ENCODE measurements at regions not wholly inside any gene's neighbourhood (a gene's known extent, or its start where the extent isn't known, plus 50 kb on each side); places are given as distances from the start of the nearest gene placed in this dataset.

DNA sequence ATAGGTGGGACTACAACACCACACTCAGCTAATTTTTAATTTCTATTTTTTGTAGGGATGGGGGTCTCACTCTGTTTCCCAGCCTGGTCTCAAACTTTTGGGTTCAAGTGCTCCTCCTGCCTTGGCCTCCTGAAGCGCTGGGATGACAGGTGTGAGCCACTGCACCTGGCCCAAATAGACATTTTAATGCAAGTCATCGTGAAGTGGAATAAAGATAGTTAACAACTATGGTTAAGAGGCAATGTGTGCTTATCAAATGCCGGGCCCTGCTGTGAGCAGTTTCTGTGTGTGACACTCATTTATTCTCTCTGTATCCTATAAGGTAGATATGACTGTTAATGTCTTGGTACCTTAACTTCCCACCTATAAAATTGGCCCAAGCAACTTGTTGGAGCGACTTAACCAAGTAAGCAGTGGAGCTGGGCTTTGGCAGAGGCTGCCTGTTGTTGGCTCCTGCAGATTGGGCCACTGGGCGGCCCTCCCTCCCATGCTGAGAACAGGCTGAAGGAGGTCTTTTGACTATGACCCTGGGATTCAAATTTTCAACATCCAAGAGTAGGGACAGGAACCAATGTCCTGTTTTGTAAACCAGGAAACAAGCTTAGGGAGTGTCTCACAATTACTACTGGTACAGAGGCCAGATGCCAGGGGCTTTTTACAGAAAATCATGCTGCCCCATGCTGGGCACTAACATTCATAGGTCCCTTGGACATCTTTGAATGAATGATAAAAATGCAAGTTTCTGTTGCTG, 450.7 kb downstream of the TSHZ3 start:
- DNase-seq (ENCODE audit: low spot score): no peak

- DNase-seq (ENCODE audit: low spot score): no peak
These were observed 451.7 kb downstream of the TSHZ3 start for GRCh38 chr19:30897553-30897952.

- no peak for DNase-seq (ENCODE audit: low spot score)
These were observed 452.2 kb downstream of the TSHZ3 start for GRCh38 chr19:30897034-30897433.

DNA sequence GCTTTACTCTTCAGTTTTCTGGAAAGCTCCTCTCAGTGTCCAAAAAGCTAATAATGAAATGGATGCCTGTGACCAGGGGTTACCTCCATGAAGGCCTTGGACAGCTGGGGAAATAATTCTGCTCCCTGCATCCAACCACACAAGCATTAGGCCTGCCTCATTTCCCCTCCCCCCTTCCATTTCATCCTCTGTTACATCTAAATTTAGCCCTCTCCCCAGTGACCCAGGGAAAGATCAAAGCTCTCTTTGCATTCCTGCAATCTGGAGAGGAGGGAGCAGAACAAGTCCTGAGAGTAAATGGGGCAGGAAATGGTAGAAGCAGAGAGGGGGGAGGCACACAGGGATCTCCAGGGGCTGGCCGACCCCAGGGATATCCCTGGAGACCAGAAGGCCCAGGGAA, 452.7 kb downstream of the TSHZ3 start:
- DNase-seq (ENCODE audit: low spot score): no peak

- no peak for DNase-seq (ENCODE audit: low spot score)
These were observed 453.3 kb downstream of the TSHZ3 start for GRCh38 chr19:30895946-30896345.

DNA sequence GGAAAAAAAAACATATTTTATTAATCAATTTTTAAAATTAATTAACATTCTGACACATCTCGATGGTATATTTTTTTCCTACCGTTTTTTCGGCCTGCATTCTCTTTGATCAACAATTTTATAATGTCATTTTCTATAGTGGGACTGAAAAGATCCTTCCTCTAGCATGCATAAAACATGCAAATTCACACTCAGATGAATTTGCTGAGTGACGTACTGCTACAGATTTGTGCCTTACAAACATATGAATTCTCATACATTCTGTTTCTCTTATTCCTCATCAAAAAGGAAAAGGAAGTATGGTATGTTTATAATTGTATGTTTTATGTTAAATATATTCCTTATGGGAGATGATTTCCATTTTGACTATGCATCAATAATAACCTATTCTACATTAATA, 458.2 kb downstream of the TSHZ3 start:
- no peak for DNase-seq (ENCODE audit: low spot score)

GRCh38 chr19:30890033-30890432, 459.2 kb downstream of the TSHZ3 start:
- no peak for DNase-seq (ENCODE audit: low spot score)

GRCh38 chr19:30888937-30889336, 460.3 kb downstream of the TSHZ3 start:
- DNase-seq (ENCODE audit: low spot score): no peak

DNA sequence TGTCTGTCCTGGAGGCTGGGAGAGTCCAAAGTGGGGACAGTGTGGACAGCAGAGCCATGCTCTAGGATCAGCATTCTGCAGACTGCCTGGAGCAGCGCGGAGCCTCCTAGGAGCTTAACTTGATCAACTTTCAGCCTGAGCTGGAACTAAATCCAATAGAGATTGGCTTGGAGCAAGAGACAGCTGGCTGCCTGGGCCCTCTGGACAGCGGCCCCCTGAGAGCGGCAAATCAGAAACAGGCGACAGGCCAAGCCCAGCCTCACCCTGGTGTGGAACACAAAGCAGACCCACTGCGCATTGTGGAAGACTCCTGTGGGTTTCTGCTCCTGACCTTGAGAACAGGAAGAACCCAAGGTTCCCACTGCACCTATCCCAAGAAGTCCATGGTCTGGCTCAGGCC, 462.2 kb downstream of the TSHZ3 start:
- no peak for DNase-seq (ENCODE audit: low spot score)

DNA sequence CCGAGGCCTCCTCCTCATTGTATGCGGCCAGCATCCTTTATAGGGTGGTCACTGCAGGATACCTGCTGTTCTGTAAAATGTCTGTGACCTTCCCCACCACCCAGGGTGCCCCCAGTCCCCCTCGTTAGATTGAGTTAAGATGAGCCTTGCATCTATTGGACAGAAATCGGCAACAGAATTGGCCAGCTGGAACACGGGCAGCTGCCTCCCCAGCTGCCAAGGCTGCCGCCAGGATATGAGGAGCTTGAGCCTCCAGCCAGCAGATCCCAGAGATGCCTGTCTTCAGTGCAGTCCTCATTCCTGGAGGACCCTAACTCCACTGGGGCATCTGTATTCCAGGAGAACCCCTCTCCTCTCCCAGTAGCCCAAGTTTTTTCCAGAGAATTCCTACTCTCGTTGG, 463.0 kb downstream of the TSHZ3 start:
- DNase-seq (ENCODE audit: low spot score): no peak

DNA sequence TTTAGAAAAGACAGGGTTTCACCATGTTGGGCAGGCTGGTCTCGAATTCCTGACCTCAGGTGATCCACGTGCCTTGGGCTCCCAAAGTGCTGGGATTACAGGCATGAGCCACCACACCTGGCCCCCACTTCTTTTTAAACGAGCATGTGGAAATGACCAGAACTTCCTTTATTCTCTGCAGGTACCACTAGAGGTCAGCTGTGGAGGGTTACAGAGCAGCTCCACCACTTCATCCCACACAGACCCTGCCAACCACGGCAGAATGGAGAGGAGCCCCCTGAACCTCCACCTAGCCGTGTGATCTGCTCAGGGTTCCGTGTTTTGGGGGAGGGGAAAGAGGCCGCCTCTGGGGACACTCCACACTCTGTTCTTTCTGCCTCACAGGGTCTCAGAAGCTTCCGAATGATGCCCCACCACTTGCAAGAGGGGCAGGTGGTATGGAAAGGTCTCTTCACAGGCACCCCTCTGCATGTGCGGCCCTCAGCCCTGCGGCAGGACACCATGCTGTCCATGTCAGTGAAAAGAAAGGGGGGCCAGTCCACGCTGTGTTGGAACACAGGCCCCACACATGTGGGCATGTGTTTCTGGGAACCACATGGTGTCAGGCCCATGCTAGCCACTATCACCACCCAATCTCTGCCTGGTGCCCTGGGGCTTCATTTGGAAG, 465.0 kb downstream of the TSHZ3 start:
- DNase-seq (ENCODE audit: low spot score): no peak

DNA sequence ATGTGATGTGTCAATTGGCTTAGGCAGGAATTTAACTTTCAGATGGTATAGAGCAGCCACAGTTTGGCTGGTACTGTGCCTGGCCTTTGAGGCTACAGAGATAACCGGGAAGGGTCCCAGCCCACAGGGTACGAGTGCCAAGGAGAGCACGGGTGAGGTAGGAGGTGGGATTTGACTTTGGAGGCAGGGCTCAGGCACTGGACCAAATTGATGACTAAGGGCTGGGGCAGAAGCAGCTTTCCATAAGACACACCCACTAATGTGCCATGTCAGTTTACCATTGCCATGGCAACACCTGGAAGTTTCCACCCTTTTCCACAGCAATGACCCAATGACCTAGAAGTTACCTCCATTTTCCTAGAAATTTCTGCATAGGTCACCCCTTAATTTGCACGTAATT, 466.2 kb downstream of the TSHZ3 start:
- no peak for DNase-seq (ENCODE audit: low spot score)

- DNase-seq (ENCODE audit: low spot score): no peak
These were observed 466.7 kb downstream of the TSHZ3 start for GRCh38 chr19:30882411-30883005.

DNA sequence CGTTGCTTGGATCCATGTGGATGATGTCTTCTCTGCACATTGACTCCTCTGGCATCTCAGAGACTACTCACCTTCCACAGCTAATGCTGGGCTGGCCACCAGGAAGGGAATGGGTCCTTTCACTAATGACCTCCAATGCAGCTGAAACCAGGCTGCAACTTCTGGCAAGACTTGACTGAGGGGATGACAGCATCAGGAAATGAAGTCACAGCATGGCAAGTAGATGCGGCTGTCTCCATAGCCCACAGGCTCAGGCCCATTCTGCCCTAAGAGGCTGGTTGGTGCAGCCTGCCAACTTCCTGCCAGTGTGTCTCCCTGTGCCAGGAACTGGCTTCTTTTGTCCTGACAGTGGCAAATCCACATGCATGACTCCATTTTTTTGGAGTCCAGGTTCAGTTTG, 467.3 kb downstream of the TSHZ3 start:
- DNase-seq (ENCODE audit: low spot score): no peak

GRCh38 chr19:30881281-30881680, 468.0 kb downstream of the TSHZ3 start:
- no peak for DNase-seq (ENCODE audit: low spot score)

DNA sequence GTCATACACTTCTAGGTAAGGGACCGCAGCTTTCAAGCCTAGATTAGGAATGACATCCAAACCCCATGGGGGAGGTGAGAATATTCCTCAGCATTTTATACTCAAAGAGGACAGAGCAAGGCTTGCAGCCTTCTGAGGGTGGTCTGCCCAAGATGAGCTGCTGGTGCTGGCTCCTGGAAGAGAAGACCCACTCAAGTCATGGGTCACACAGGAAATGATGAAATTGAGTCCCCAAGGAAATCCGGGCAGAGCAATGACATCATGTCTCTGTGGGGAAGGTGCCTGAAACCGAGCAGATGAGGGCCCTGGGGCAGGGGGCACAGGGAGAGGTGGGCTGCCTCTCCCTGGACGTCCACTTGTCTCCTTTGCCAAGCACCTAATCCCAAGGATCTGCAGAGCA, 468.7 kb downstream of the TSHZ3 start:
- DNase-seq (ENCODE audit: low spot score): no peak

GRCh38 chr19:30880151-30880550, 469.1 kb downstream of the TSHZ3 start:
- no peak for DNase-seq (ENCODE audit: low spot score)

- no peak for DNase-seq (ENCODE audit: low spot score)
These were observed 469.5 kb downstream of the TSHZ3 start for GRCh38 chr19:30879736-30880135.

- DNase-seq (ENCODE audit: low spot score): no peak
These were observed 470.0 kb downstream of the TSHZ3 start for GRCh38 chr19:30879225-30879624.

GRCh38 chr19:30878495-30878894, 470.7 kb downstream of the TSHZ3 start:
- DNase-seq (ENCODE audit: low spot score): no peak

- DNase-seq (ENCODE audit: low spot score): no peak
These were observed 471.5 kb downstream of the TSHZ3 start for GRCh38 chr19:30877661-30878113.

DNA sequence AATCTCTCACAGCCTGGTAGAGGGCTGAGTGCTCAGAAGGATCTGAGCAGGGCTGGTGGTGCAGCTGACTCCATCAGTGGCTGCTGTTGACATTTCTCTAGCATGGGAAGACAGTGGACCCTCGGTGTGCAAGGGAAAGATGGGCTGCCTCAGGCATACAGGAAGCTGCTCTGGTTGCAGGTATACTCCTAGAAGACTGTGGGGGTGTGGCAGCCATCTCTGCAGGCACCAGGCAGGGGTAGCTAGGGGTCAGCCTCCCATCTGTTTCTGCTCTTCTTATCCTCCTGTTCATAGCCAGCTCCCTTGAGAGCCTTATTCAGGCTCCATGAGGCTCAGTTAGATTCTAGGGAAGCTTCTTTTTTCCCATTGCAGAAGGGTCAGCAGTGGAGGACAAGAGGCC, 475.5 kb downstream of the TSHZ3 start:
- no peak for DNase-seq (ENCODE audit: low spot score)

DNA sequence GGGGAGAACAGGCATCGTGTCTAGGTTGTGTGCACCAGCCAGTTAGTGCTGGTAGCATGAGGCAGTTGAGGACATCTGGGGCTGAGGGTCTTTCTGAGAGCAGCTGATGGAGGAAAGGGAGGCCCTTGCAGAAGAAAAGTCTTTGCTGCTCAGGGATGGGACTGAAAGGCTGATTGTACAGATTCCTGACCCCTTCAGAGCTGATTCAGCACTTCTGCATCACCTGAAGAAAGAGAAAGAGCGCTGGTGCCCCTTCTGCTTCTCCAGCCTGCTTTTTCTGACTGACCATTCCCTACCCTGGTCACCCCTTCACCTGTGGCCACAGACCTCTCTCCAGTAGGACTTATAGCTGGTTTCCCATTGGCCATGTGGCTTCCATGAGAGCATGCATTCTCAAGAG, 476.2 kb downstream of the TSHZ3 start:
- DNase-seq (ENCODE audit: low spot score): no peak
